ENCODE measurements at regions not wholly inside any gene's neighbourhood (a gene's known extent, or its start where the extent isn't known, plus 50 kb on each side); places are given as distances from the start of the nearest gene placed in this dataset.

DNA sequence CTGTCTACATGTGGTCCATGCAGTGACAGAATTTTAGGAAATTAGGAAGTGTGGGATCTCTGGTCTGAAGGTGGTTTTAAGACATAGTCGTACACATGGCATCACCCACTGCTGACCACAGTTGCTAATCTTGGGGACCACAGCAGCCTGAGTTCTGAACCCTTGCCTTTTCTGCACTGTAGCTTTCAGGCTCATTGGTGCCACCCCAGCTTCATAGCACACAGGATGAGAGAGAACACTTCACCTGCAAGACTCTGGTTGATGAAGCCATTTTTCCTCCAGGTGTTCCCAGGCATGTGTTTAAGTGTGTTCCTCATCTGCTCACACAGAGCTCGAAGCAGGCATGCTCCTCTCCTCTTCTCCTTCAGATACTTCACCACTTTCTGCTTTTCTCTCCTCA lies 68.2 kb upstream of the S1PR3 start:
- ATAC-seq (replicated peaks) (no peak), DNase-seq (no peak)
- Mint-ChIP-seq H3K36me3 (peaks cover under 1 to 8% of the 10 kb centered on the region in 2 donors), H3K9me3 (peaks cover 7 to 11% of the 10 kb centered on the region in 2 donors), H3K4me3 (peak overlapping the region in 1 of 2 donors; percentile 0), H3K4me1 (peaks cover 44 to 69% of the 10 kb centered on the region in 2 donors), H3K27ac (no peak overlapping the region), H3K27me3 (peaks cover 4 to 17% of the 10 kb centered on the region in 2 donors)

DNA sequence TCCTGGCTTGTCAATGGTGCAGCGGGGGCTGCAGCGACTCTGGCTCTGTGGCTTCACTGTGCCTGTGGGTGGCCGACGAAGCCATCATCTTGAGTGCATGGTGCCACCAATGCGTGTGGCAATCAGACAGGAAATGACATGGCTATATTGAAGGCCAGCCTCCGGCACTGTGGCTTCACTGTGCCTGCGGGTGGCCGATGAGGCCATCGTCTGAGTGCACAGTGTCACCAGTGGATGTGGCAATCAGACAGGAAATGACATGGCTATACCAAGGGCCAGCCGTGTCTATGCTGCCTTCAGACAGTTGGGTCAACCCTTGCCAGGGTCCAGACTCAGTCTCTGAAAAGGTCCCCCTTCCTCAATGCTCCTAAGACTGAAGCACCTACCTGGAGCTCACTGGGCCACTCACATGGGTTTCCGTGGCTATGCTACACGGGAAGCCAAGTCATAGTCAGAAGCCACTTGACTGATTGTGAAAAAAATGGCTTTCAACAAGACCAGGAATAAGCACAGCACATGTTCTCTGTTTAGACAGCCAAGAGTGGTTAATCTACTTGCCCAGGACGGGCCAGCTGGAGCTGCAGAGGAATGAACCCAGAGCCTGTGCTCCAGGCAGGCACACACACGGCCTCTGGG lies 67.5 kb upstream of the S1PR3 start:
- peak; percentile 25 to 64 for ATAC-seq (replicated peaks)
- H3K27ac Mint-ChIP-seq: no peak overlapping the region
- H3K27me3 Mint-ChIP-seq: peaks cover 4 to 15% of the 10 kb centered on the region in 2 donors

DNA sequence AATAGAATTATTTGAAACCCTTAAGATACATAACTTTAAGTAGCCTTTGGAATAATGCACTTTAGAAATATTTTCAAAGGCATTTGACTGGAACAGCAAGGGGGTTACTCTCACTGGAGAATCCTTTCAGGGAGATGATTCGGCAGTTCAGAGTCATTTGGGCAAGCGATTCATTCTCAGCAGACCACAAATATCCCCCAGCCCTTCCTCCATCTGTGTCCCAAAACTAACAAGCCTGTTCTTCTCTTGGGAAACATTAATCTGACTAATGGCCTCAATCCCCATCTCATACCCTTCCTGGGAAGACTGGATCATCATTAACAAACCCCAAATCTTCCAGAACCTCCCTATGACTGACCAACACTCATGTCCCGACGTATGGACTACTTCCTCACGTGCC lies 65.8 kb upstream of the S1PR3 start:
- Mint-ChIP-seq H3K36me3 (no peaks in the 10 kb centered on the region), H3K4me1 (peaks cover 47 to 68% of the 10 kb centered on the region in 2 donors), H3K27ac (no peak overlapping the region), H3K27me3 (peaks cover 4 to 9% of the 10 kb centered on the region in 2 donors), H3K9me3 (peaks cover 0 to 4% of the 10 kb centered on the region in 2 donors), H3K4me3 (no peak overlapping the region)
- DNase-seq: no peak
- ATAC-seq (replicated peaks): no peak

More for the DNA sequence above, 67.5 kb upstream of the S1PR3 start:
- Mint-ChIP-seq H3K36me3 (peaks cover 0 to 7% of the 10 kb centered on the region in 2 donors), H3K4me3 (no peak overlapping the region), H3K9me3 (peaks cover 6 to 10% of the 10 kb centered on the region in 2 donors), H3K4me1 (peaks cover 44 to 69% of the 10 kb centered on the region in 2 donors)
- no peak for DNase-seq

DNA sequence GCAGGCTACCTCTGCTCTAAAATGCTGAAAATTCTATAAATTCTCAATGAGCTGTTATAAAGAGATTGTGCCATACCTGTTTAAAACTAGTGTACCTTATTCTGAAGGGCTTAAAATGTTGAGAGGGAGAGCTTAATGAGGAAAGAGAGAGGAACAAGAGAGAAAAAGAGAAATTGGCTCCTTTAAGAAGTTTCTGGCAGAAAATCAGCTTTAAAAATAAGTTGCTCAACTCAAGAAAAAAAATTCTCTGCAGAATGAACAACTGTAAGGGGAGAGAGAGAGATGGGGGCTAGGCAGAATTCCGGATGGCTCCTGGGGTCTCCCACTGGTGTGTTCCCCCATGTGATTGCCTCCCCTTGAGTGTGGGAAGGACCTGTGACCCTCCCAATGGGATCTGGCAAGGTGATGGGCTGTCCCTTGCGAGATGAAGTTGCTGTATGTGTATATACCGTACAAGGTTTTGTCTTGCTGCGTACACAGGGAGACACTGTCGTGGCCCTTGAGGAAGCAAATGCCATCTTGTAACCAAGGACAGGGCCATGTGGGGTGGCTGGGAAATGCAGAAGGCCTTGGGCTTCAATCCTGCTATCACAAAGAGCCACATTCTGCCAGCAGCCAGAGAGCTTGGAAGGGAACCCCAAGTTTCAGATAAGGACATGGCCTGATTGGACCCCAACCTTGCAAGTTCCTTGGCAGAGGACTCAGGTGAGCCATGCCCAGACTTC lies 64.3 kb upstream of the S1PR3 start:
- Mint-ChIP-seq H3K27me3 (peaks cover 4 to 10% of the 10 kb centered on the region in 2 donors), H3K9me3 (peaks cover 0 to 9% of the 10 kb centered on the region in 2 donors), H3K4me1 (peaks cover 37 to 55% of the 10 kb centered on the region in 2 donors), H3K36me3 (peaks cover 0 to 2% of the 10 kb centered on the region in 2 donors), H3K4me3 (no peak overlapping the region), H3K27ac (no peak overlapping the region)
- ATAC-seq (replicated peaks): peak in 1 of 2 donors; percentile 2
- no peak for DNase-seq

DNA sequence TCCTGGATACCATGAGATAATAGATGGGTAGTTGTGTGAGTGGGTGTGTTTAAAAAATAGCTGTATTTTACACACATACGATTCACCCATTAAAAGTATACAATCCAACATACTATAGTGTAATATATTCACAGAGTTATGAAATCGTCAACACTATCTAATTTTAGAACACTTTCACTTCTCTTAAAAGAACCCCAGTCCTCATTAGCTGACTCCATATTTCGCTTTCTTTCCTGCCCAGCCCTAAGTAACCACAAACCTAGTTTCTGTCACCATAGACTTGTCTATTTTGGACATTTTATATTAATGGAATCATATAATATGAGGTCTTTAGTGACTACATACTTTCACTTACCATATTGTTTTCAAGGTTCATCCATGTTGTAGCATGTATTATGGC lies 63.8 kb upstream of the S1PR3 start:
- peak; percentile 90 to 95 for ATAC-seq (replicated peaks)
- peaks cover 34 to 49% of the 10 kb centered on the region in 2 donors for H3K4me1 Mint-ChIP-seq

DNA sequence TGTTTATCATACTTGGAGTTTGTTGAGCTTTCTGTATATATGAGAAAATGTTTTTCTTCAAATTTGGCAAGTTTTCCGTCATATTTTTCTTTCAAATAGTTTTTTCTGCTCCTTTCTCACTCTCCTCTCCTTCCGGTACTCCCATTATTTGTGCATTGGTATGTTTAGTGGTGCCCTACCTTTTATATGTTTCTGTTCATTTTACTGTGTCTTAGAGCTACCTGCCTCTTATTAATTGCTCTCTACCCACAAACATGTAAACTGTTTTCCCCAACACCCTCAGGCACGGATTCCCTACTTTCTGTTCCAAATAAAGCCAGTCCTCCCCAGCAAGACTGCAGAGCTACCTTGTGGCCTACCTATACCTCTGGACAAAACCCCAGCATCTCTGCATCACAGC lies 60.6 kb upstream of the S1PR3 start:
- H3K27ac Mint-ChIP-seq: no peak overlapping the region
- no peak overlapping the region for H3K4me3 Mint-ChIP-seq
- DNase-seq: no peak
- ATAC-seq (replicated peaks): no peak
- peaks cover 16 to 20% of the 10 kb centered on the region in 2 donors for H3K4me1 Mint-ChIP-seq
- H3K27me3 Mint-ChIP-seq: peaks cover 25 to 30% of the 10 kb centered on the region in 2 donors
- H3K9me3 Mint-ChIP-seq: peaks cover 0 to 5% of the 10 kb centered on the region in 2 donors
- H3K36me3 Mint-ChIP-seq: peaks cover 0 to 2% of the 10 kb centered on the region in 2 donors

More for the DNA sequence above, 63.8 kb upstream of the S1PR3 start:
- H3K9me3 Mint-ChIP-seq: peaks cover 0 to 9% of the 10 kb centered on the region in 2 donors
- H3K4me3 Mint-ChIP-seq: no peak overlapping the region
- no peak overlapping the region for H3K27ac Mint-ChIP-seq
- peaks cover 4 to 14% of the 10 kb centered on the region in 2 donors for H3K27me3 Mint-ChIP-seq
- H3K36me3 Mint-ChIP-seq: peaks cover 0 to 2% of the 10 kb centered on the region in 2 donors
- DNase-seq: no peak

DNA sequence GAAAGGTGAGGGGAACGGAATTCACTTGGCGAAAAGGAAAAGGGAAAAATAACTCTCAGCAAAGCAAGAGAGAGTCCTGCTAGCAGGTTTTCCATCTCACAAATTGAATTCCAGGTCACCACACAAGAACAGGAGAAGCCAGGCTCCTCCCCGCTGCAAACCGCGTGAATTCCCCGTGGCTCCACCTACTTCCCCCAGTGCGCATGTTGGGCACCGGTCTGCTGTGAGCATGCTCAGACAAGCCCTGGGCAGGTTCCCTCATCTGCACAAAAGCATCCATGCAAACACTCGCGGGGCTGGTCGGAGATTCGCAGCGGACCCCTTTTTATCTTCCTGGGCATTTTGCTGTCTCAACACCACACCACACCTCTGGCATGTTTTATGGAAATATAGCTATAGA lies 58.5 kb upstream of the S1PR3 start:
- ATAC-seq (replicated peaks) (no peak), DNase-seq (no peak)
- H3K4me3 Mint-ChIP-seq: no peak overlapping the region
- peaks cover 22 to 31% of the 10 kb centered on the region in 2 donors for H3K27me3 Mint-ChIP-seq
- H3K9me3 Mint-ChIP-seq: peaks cover 0 to 5% of the 10 kb centered on the region in 2 donors
- peaks cover 0 to 2% of the 10 kb centered on the region in 2 donors for H3K36me3 Mint-ChIP-seq
- H3K4me1 Mint-ChIP-seq: peaks cover 0 to 4% of the 10 kb centered on the region in 2 donors
- no peak overlapping the region for H3K27ac Mint-ChIP-seq

DNA sequence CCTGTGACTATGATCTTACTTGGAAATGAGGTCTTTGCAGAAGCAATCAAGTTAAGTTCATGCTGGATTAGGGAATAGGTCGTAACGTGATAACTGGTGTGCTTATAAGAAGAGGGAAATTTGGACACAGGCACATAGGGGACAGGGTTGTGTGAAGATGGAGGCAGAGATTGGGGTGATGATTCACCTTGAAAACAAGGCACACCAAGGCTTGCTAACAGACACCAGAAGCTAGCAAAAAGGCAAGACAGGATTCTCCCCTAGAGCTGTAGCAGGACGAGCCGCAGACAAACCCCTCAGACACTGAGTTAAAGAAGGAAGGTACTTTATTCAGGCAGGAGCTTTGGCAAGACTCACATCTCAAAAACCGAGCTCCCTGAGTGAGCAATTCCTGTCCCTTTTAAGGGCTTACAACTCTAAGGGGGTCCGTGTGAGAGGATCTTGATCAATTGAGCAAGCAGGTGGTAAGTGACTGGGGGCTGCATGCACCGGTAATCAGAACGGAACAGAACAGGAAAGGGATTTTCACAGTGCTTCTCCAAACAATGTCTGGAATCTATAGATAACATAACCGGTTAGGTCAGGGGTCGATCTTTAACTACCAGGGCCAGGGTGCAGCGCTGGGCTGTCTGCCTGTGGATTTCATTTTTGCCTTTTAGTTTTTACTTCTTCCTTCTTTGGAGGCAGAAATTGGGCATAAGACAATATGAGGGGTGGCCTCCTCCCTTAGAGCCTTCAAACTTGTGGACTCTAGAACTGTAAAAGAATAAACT lies 57.5 kb upstream of the S1PR3 start:
- H3K27ac Mint-ChIP-seq: no peak overlapping the region
- peaks cover 0 to 5% of the 10 kb centered on the region in 2 donors for H3K9me3 Mint-ChIP-seq
- peaks cover 0 to 4% of the 10 kb centered on the region in 2 donors for H3K4me1 Mint-ChIP-seq
- H3K36me3 Mint-ChIP-seq: peaks cover 0 to 2% of the 10 kb centered on the region in 2 donors
- DNase-seq (no peak), ATAC-seq (replicated peaks) (no peak)
- peaks cover 22 to 31% of the 10 kb centered on the region in 2 donors for H3K27me3 Mint-ChIP-seq
- H3K4me3 Mint-ChIP-seq: no peak overlapping the region

DNA sequence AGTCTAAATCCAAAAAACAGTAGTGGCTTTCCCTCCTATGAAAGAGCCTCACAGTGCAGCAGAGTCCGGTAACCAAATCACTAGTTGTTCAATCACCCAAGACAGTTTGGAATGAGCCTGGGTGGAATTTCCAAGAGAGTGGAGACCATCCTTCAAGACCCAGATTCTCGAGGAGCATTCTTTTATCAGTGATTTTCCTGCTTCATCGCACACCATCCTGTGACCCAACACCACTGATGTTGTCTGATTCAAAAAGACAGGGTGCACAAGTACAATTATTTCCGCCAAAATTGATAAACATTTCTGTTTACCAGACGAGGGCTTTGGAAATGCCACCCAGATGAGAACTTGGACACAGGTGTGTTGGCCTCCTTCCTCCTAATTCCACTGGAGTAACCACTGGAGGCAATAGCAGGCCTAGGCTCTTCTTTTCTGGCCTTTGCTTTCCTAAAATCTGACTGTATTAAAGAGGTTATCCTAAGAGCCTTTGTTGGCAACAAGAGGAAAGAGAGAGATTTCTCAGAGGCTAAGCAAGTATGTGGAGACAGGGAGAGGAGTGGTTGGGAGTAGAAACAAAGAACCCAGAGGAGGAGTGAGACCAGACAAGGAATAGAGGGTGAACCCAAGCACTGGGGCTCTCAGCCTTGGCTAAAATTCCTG lies 56.3 kb upstream of the S1PR3 start:
- no peak for ATAC-seq (replicated peaks)
- Mint-ChIP-seq H3K4me1 (peaks cover 0 to 2% of the 10 kb centered on the region in 2 donors), H3K27ac (no peak overlapping the region), H3K36me3 (peaks cover 0 to 2% of the 10 kb centered on the region in 2 donors), H3K9me3 (peaks cover 0 to 5% of the 10 kb centered on the region in 2 donors), H3K4me3 (no peak overlapping the region), H3K27me3 (peaks cover 22 to 31% of the 10 kb centered on the region in 2 donors)
- no peak for DNase-seq

DNA sequence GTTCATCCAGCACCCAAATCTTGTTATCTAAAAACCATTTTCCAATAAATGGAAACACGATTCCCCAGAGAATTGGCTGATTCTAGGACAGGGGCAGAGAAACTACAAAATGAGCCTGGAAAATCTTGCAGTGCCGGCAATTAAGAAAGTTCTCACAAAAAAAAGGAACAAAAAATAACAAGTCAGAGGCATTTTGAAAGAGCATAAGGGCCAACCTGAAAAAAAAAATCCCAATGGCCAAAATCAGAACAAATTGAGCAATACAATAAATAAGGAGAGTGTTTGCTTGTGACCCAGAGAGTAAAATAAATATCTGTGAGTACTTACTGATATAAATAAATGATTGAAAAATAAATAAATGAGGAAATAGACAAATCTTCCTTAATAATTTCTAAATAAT lies 55.1 kb upstream of the S1PR3 start:
- no peak for ATAC-seq (replicated peaks)
- Mint-ChIP-seq H3K36me3 (no peaks in the 10 kb centered on the region), H3K4me1 (peaks cover 0 to 2% of the 10 kb centered on the region in 2 donors), H3K9me3 (no peaks in the 10 kb centered on the region), H3K27ac (no peak overlapping the region), H3K4me3 (no peak overlapping the region), H3K27me3 (peaks cover 22 to 31% of the 10 kb centered on the region in 2 donors)
- no peak for DNase-seq

DNA sequence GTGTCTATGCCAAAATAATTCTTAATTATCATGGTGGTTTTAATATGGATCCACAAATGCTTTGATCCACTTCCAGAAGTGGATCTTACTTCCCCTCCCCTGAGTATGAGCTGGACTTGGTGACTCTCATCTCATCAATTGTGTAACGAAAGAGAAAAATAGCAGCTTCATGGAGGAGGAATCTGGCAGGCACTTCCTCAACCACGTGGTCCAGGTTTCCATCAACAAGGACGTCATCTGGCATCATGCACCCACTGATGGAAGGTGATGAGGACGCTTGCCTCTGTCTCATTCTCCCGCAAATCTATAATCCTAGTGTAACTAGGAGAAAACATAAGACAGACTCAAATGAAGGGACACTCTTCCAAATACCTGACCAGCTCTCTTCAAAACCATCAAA lies 54.6 kb upstream of the S1PR3 start:
- H3K36me3 Mint-ChIP-seq: no peaks in the 10 kb centered on the region
- H3K27me3 Mint-ChIP-seq: peaks cover 22 to 31% of the 10 kb centered on the region in 2 donors
- H3K4me3 Mint-ChIP-seq: no peak overlapping the region
- no peak overlapping the region for H3K27ac Mint-ChIP-seq
- DNase-seq (no peak), ATAC-seq (replicated peaks) (no peak)
- peaks cover 0 to 2% of the 10 kb centered on the region in 2 donors for H3K4me1 Mint-ChIP-seq
- no peaks in the 10 kb centered on the region for H3K9me3 Mint-ChIP-seq

DNA sequence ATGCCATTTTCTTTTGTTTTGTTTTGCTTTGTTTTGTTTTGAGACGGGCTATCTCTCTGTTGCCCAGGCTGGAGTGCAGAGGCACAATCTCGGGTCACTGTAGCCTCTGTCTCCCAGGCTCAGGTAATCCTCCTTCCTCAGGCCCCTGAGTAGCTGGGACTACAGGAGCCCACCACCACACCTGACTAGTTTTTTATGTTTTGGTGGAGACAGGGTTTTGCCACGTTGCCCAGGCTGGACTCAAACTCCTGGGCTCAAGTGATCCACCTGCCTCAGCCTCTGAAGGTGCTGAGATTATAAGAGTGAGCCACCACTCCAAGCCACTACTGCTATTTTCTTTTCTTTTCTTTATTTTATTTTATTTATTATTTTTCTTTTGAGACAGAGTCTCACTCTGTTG lies 54.0 kb upstream of the S1PR3 start:
- no peaks in the 10 kb centered on the region for H3K9me3 Mint-ChIP-seq
- H3K4me1 Mint-ChIP-seq: peaks cover 0 to 2% of the 10 kb centered on the region in 2 donors
- ATAC-seq (replicated peaks): no peak
- H3K27ac Mint-ChIP-seq: no peak overlapping the region
- H3K27me3 Mint-ChIP-seq: peaks cover 22 to 27% of the 10 kb centered on the region in 2 donors
- no peak for DNase-seq
- H3K4me3 Mint-ChIP-seq: no peak overlapping the region
- H3K36me3 Mint-ChIP-seq: no peaks in the 10 kb centered on the region

DNA sequence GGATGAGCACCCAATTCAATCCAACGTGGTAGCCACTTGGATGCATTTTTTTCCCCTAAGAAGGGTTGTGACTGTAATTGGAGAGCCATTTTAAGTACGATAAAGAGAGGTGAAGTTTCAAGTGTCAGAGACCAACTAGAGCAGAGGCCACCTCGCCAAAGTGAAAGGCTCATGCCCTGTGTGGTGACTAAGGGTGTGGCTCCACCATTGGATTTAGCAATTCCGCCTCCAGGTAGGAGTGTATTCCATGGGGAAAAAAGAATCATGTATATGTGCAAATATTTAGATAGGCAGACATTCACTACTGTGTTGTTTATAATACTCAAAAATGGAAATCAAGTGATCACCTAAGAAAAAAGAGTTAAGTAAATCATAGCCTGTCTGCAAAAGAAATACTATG lies 53.1 kb upstream of the S1PR3 start:
- H3K27me3 Mint-ChIP-seq: peaks cover 22 to 25% of the 10 kb centered on the region in 2 donors

More for the DNA sequence above, 53.1 kb upstream of the S1PR3 start:
- Mint-ChIP-seq H3K36me3 (no peaks in the 10 kb centered on the region), H3K4me1 (peaks cover 0 to 2% of the 10 kb centered on the region in 2 donors), H3K4me3 (no peak overlapping the region), H3K9me3 (peaks cover 0 to 2% of the 10 kb centered on the region in 2 donors), H3K27ac (no peak overlapping the region)
- no peak for ATAC-seq (replicated peaks)
- DNase-seq: no peak

All from stimulated activated naive B cell treated with anti-CD40 and anti-IgM and Interleukin-4, amounts not matched to agents 10 μg/mL and 1 μg/mL and 100 μg/mL, for 72 hours (primary cell).